Epidermal melanocyte (primary cell): ENCODE measurements at regions not wholly inside any gene's neighbourhood (a gene's known extent, or its start where the extent isn't known, plus 50 kb on each side); places are given as distances from the start of the nearest gene placed in this dataset.

Source experiments
- DNase-seq: peaks from one replicate; pipeline ENCODE4 v3.0.0; 2011; ENCODE audit warnings: low spot score; ENCODE audit not compliant: insufficient read length

- DNase-seq = no peak
Observed at GRCh38 chr2:48251437-48252148, 62.9 kb upstream of the FOXN2 start.

GRCh38 chr2:48253301-48253700 lies 61.2 kb upstream of the FOXN2 start:
- no peak for DNase-seq

- DNase-seq = no peak
Observed at GRCh38 chr2:48254839-48255238, 59.6 kb upstream of the FOXN2 start.

- no peak for DNase-seq
Observed at GRCh38 chr2:48257456-48257855, 57.0 kb upstream of the FOXN2 start.

DNA sequence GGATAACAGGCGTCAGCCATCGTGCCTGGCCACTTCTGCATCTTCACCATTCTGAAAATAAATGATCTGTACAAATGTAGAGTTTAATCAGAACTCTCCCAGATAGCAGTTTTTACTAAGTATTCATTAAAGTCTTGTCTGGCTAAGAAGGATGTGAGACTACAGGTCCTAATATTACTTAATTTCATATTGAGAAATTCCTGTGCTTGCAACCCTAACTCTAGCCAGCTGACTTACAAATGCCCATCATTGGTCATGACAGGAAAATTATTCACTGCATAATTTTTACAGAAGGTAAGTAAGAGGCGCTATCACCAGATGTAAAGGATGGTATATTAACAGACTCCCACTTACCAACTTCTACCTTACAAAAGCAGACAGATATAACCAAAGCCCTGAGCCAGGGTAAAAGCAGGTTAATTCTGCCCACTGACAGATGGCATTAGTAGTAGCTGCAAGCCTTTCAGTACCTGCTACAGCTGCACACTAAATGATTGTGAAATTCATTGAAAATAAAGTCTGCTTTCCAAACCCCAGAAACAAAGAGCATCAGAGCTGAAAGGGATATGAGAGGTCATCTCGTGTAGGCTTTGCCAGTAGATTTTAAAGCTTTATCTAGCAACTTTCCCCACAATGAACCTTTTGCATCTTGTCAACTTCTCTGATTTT lies 55.9 kb upstream of the FOXN2 start:
- DNase-seq = no peak

GRCh38 chr2:48259811-48260210 lies 54.7 kb upstream of the FOXN2 start:
- no peak for DNase-seq

GRCh38 chr2:48264627-48265026 lies 49.9 kb upstream of the FOXN2 start:
- DNase-seq = no peak
